ENCODE measurements at regions not wholly inside any gene's neighbourhood (a gene's known extent, or its start where the extent isn't known, plus 50 kb on each side); places are given as distances from the start of the nearest gene placed in this dataset.

GRCh38 chr17:77442976-77443747 lies 302.4 kb downstream of the SEC14L1 start:
- TF ChIP-seq EZH2phosphoT487 (IDR thresholded peaks at IDR 0.05; ENCODE audit: borderline replicate concordance, low read length), result no peak
- TF ChIP-seq, protein P1, sequence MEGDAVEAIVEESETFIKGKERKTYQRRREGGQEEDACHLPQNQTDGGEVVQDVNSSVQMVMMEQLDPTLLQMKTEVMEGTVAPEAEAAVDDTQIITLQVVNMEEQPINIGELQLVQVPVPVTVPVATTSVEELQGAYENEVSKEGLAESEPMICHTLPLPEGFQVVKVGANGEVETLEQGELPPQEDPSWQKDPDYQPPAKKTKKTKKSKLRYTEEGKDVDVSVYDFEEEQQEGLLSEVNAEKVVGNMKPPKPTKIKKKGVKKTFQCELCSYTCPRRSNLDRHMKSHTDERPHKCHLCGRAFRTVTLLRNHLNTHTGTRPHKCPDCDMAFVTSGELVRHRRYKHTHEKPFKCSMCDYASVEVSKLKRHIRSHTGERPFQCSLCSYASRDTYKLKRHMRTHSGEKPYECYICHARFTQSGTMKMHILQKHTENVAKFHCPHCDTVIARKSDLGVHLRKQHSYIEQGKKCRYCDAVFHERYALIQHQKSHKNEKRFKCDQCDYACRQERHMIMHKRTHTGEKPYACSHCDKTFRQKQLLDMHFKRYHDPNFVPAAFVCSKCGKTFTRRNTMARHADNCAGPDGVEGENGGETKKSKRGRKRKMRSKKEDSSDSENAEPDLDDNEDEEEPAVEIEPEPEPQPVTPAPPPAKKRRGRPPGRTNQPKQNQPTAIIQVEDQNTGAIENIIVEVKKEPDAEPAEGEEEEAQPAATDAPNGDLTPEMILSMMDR (conservative IDR thresholded peaks at IDR 0.05; ENCODE audit: low read depth, low read length), result no peak
- TF ChIP-seq EZH2 (IDR thresholded peaks at IDR 0.05; ENCODE audit: low read length, unreplicated experiment), result no peak
- intact Hi-C loops (cut with micrococcal nuclease), result no loop called here
- BruUV-seq (replicated peaks), result no TSS peak
- CTCF ChIA-PET, result interaction anchor here (0.6 kb wide), 1 partner anchor 141 kb away, joined by 3 read pairs; no protein-coding TSS in a partner anchor
- peaks cover 10% of the 10 kb centered on the region; the same call in 1 of the 2 replicates for H3K36me3 ChIP-seq (ENCODE audit: low read depth, low read length)
- H3K4me3 ChIP-seq (ENCODE audit: low read length), result no peak overlapping the region
- H4K20me1 ChIP-seq (ENCODE audit: low read length), result peaks cover 17% of the 10 kb centered on the region; the same call in 1 of the 2 replicates
- POLR2A ChIA-PET (ENCODE audit: unreplicated experiment), result no interaction called here
- no peaks in the 10 kb centered on the region for H3K27me3 ChIP-seq (ENCODE audit: low read length)
- ATAC-seq (no peak), DNase-seq (no peak)
- no peak overlapping the region for H3K27ac ChIP-seq (ENCODE audit: low read length)
- H3F3A ChIP-seq (ENCODE audit: low read length, unreplicated experiment), result no peaks in the 10 kb centered on the region
- no peak overlapping the region for H3K4me2 ChIP-seq (ENCODE audit: low read length)
- H3K4me1 ChIP-seq (ENCODE audit: insufficient read depth, low read length), result no peaks in the 10 kb centered on the region
- peaks cover 55% of the 10 kb centered on the region for H3K79me2 ChIP-seq (ENCODE audit: low read length)
- H3K9ac ChIP-seq (ENCODE audit: low read length), result no peak overlapping the region
- H2AFZ ChIP-seq (ENCODE audit: low read length), result no peak overlapping the region
- no peaks in the 10 kb centered on the region for H3K9me3 ChIP-seq (ENCODE audit: low read length)
- no peaks in the 10 kb centered on the region for H3K9me2 ChIP-seq (replicated peaks; ENCODE audit: low read length)

DNA sequence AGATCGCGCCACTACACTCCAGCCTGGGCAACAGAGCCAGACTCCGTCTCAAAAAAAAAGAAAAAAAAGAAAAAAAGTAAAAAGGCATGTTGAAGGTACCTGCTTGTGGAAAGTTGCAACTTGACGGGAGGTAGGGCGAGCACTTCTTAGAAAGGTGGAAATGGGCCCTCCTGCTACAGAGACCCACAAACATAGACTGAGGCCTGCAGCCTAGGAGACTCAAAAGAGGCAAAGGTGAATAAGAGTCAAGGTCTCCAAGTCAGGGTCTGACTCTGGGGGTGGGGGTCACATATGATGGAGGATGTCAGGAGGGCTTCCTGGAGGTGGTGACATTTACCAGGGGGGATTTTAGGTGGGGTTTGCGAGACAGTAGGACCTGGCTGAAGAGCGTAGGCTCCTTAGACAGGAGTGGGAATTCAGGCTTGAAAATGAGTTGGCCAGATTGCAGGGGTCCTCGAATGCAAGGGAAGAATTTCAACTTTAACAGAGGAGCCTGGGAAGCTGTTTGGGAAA lies 303.0 kb downstream of the SEC14L1 start:
- POLR2A ChIA-PET (ENCODE audit: unreplicated experiment), result no interaction called here
- CTCF ChIA-PET, result interaction anchor here (0.6 kb wide), 1 partner anchor 141 kb away, joined by 3 read pairs; no protein-coding TSS in a partner anchor
- ATAC-seq, result no peak
- Histone ChIP-seq H3F3A (ENCODE audit: low read length, unreplicated experiment) (no peaks in the 10 kb centered on the region), H3K36me3 (ENCODE audit: low read depth, low read length) (peaks cover 7% of the 10 kb centered on the region; the same call in 1 of the 2 replicates), H3K79me2 (ENCODE audit: low read length) (peaks cover 54% of the 10 kb centered on the region), H3K27me3 (ENCODE audit: low read length) (no peaks in the 10 kb centered on the region), H3K4me1 (ENCODE audit: insufficient read depth, low read length) (no peaks in the 10 kb centered on the region), H3K9me2 (replicated peaks; ENCODE audit: low read length) (no peaks in the 10 kb centered on the region), H2AFZ (ENCODE audit: low read length) (no peak overlapping the region), H3K9me3 (ENCODE audit: low read length) (no peaks in the 10 kb centered on the region), H3K9ac (ENCODE audit: low read length) (no peak overlapping the region), H3K4me3 (ENCODE audit: low read length) (no peak overlapping the region), H3K27ac (ENCODE audit: low read length) (no peak overlapping the region), H4K20me1 (ENCODE audit: low read length) (peaks cover 17% of the 10 kb centered on the region; the same call in 1 of the 2 replicates), H3K4me2 (ENCODE audit: low read length) (no peak overlapping the region)
- intact Hi-C loops (cut with micrococcal nuclease), result no loop called here
- TF ChIP-seq, protein P1 (conservative IDR thresholded peaks at IDR 0.05; ENCODE audit: low read depth, low read length), result no peak
- TF ChIP-seq EZH2 (IDR thresholded peaks at IDR 0.05; ENCODE audit: low read length, unreplicated experiment) (no peak), EZH2phosphoT487 (IDR thresholded peaks at IDR 0.05; ENCODE audit: borderline replicate concordance, low read length) (no peak)
- BruUV-seq (replicated peaks), result no TSS peak
- DNase-seq, result no peak

- peaks cover 53% of the 10 kb centered on the region for H3K79me2 ChIP-seq (ENCODE audit: low read length)
- intact Hi-C loops (cut with micrococcal nuclease), result no loop called here
Observed at GRCh38 chr17:77444628-77444983, 303.8 kb downstream of the SEC14L1 start.

More at GRCh38 chr17:77444628-77444983, 303.8 kb downstream of the SEC14L1 start:
- BruUV-seq (replicated peaks), result no TSS peak
- Histone ChIP-seq H3K9me2 (replicated peaks; ENCODE audit: low read length) (no peaks in the 10 kb centered on the region), H3K4me2 (ENCODE audit: low read length) (no peak overlapping the region), H4K20me1 (ENCODE audit: low read length) (peaks cover 19% of the 10 kb centered on the region; the same call in 1 of the 2 replicates), H3K9me3 (ENCODE audit: low read length) (no peaks in the 10 kb centered on the region), H3K9ac (ENCODE audit: low read length) (no peak overlapping the region), H3K4me1 (ENCODE audit: insufficient read depth, low read length) (peaks cover 6% of the 10 kb centered on the region), H3K4me3 (ENCODE audit: low read length) (no peak overlapping the region), H3K36me3 (ENCODE audit: low read depth, low read length) (peaks cover 7% of the 10 kb centered on the region; the same call in 1 of the 2 replicates), H2AFZ (ENCODE audit: low read length) (no peak overlapping the region), H3F3A (ENCODE audit: low read length, unreplicated experiment) (no peaks in the 10 kb centered on the region), H3K27me3 (ENCODE audit: low read length) (no peaks in the 10 kb centered on the region), H3K27ac (ENCODE audit: low read length) (no peak overlapping the region)
- ChIA-PET POLR2A (ENCODE audit: unreplicated experiment) (no interaction called here), CTCF (interaction anchor here (0.7 kb wide), 1 partner anchor 15 kb away, joined by 3 read pairs; no protein-coding TSS in a partner anchor)
- no peak for DNase-seq
- ATAC-seq, result no peak; the same call in 1 of the 2 replicates
- TF ChIP-seq EZH2 (IDR thresholded peaks at IDR 0.05; ENCODE audit: low read length, unreplicated experiment) (no peak), EZH2phosphoT487 (IDR thresholded peaks at IDR 0.05; ENCODE audit: borderline replicate concordance, low read length) (no peak)
- TF ChIP-seq, protein P1 (conservative IDR thresholded peaks at IDR 0.05; ENCODE audit: low read depth, low read length), result no peak

Measured in PC-3 (cell line).